B cell (primary cell): ENCODE measurements at regions not wholly inside any gene's neighbourhood (a gene's known extent, or its start where the extent isn't known, plus 50 kb on each side); places are given as distances from the start of the nearest gene placed in this dataset.

ENCODE experiments used
- ATAC-seq: fragments of 200-7000 bp; cut with Tn5 transposase; one replicate; pipeline ENCODE4 v1.10.0; 2021; ENCODE audit warnings: low read depth, mild to moderate bottlenecking, moderate number of reproducible peaks, moderate library complexity
- CTCF ChIA-PET: fragments of 350-600 bp; sonication (Branson Sonifier 250); formaldehyde crosslinking; loops from one replicate; lab custom pipeline; 2021; ENCODE audit warnings: antibody characterized with exemption, inconsistent platforms; lab: Charles Lee
- POLR2A ChIA-PET: fragments of 350-600 bp; sonication (Branson Sonifier 250); formaldehyde crosslinking; loops from one replicate; lab custom pipeline; 2021; ENCODE audit warnings: antibody characterized with exemption; lab: Charles Lee
- DNase-seq: peaks from one replicate; pipeline ENCODE4 v3.0.0; 2013
- H2AFZ ChIP-seq: 2 replicates; pipeline ENCODE4 v1.6.1; 2012; ENCODE audit warnings: mild to moderate bottlenecking, low read depth, low read length; ENCODE audit not compliant: insufficient read depth, poor library complexity, severe bottlenecking
- H3K27ac ChIP-seq, 2 donors: 1 replicate in 1 of 2; 2 replicates in 1 of 2; pipeline ENCODE4 v1.5.1; 2012 to 2013; ENCODE audit warnings: low read length in 2 of 2, mild to moderate bottlenecking in 2 of 2, moderate library complexity in 1 of 2
- H3K27me3 ChIP-seq, 4 experiments: fragments of 200-600 bp in 1 of 4; sonication (generic) in 1 of 4; replicated peaks in 1 of 4; 1 replicate in 2 of 4; 2 replicates in 2 of 4; pipeline versions ENCODE4 v1.6.1 to v1.7.0; 2013 to 2016; ENCODE audit warnings: low read length in 3 of 4, mild to moderate bottlenecking in 2 of 4, mixed read lengths in 1 of 4, moderate library complexity in 1 of 4; ENCODE audit not compliant: insufficient read depth in 4 of 4, control insufficient read depth in 3 of 4; ENCODE audit errors: control extremely low read depth in 1 of 4
- H3K36me3 ChIP-seq, 2 experiments: replicated peaks in 1 of 2; 1 replicate in 1 of 2; 2 replicates in 1 of 2; pipeline versions ENCODE4 v1.6.1 to v1.7.1; 2013; ENCODE audit warnings: low read length in 1 of 2; ENCODE audit not compliant: insufficient read depth in 2 of 2, control insufficient read depth in 1 of 2; ENCODE audit errors: control extremely low read depth in 1 of 2, extremely low read depth in 1 of 2
- H3K4me1 ChIP-seq, 2 donors: fragments of 200-600 bp in 1 of 2; sonication (generic) in 1 of 2; 1 replicate in 1 of 2; 2 replicates in 1 of 2; pipeline versions ENCODE4 v1.5.1 to v1.6.1; 2013 to 2017; ENCODE audit warnings: low read length in 2 of 2; ENCODE audit not compliant: control insufficient read depth in 2 of 2, insufficient read depth in 2 of 2
- H3K4me2 ChIP-seq: replicated peaks from 2 replicates; pipeline ENCODE3; 2012; ENCODE audit warnings: mild to moderate bottlenecking, low read depth, low read length; ENCODE audit not compliant: poor library complexity, severe bottlenecking
- H3K4me3 ChIP-seq, 5 experiments: fragments of 200-600 bp in 1 of 5; sonication (generic) in 1 of 5; 1 replicate in 3 of 5; 2 replicates in 2 of 5; pipeline versions ENCODE4 v1.5.1 to v1.7.0; 2011 to 2016; ENCODE audit warnings: low read length in 4 of 5, mild to moderate bottlenecking in 4 of 5, low read depth in 2 of 5, control low read depth in 1 of 5, moderate library complexity in 1 of 5; ENCODE audit not compliant: insufficient read depth in 1 of 5; ENCODE audit errors: control extremely low read depth in 1 of 5, extremely low read depth in 1 of 5
- H3K79me2 ChIP-seq: fragments of 200-600 bp; sonication (generic); one replicate; pipeline ENCODE4 v1.6.0; 2016; ENCODE audit warnings: low read length; ENCODE audit not compliant: control insufficient read depth, insufficient read depth
- H3K9ac ChIP-seq: fragments of 200-600 bp; sonication (generic); 2 replicates; pipeline ENCODE4 v1.6.1; 2017; ENCODE audit warnings: mild to moderate bottlenecking, low read length, moderate library complexity
- H3K9me3 ChIP-seq, 3 donors: one replicate each; pipeline versions ENCODE4 v1.6.1 to v1.7.1; 2013; ENCODE audit warnings: low read length in 2 of 3; ENCODE audit not compliant: control insufficient read depth in 2 of 3, insufficient read depth in 1 of 3; ENCODE audit errors: control extremely low read depth in 1 of 3
- H4K20me1 ChIP-seq: 2 replicates; pipeline ENCODE4 v1.6.0; 2012; ENCODE audit warnings: mild to moderate bottlenecking, low read length; ENCODE audit not compliant: insufficient read depth, control insufficient read depth, poor library complexity, severe bottlenecking
- H3K27ac Mint-ChIP-seq: one replicate; pipeline ENCODE4 v1.8.0; 2021; ENCODE audit warnings: mixed read lengths
- H3K27me3 Mint-ChIP-seq: one replicate; pipeline ENCODE4 v1.8.0; 2021; ENCODE audit warnings: mixed read lengths
- H3K4me1 Mint-ChIP-seq: one replicate; pipeline ENCODE4 v1.8.0; 2021; ENCODE audit warnings: mixed read lengths
- H3K4me3 Mint-ChIP-seq: one replicate; pipeline ENCODE4 v1.8.0; 2021; ENCODE audit warnings: mixed read lengths
- H3K9me3 Mint-ChIP-seq: one replicate; pipeline ENCODE4 v1.8.0; 2022; ENCODE audit warnings: mixed read lengths; ENCODE audit not compliant: insufficient read depth
- EZH2 ChIP-seq: IDR thresholded peaks from 2 replicates; pipeline ENCODE4 v1.6.1; 2012; ENCODE audit warnings: borderline replicate concordance, low read depth, mild to moderate bottlenecking, moderate library complexity, low read length; ENCODE audit not compliant: insufficient read depth, poor library complexity, severe bottlenecking
- WGBS: methylation state at CpG from one replicate; pipeline ENCODE4 v1.1.5; 2013; ENCODE audit warnings: missing lambda C conversion rate; ENCODE audit not compliant: insufficient coverage; 5-methylcytosine and 5-hydroxymethylcytosine counted together
- intact Hi-C: fragments of 100-400 bp; cut with micrococcal nuclease; formaldehyde crosslinking; loops from one replicate; pipeline ENCODE4 v1.10.0; 2022
- TF ChIP-seq, protein P1 (sequence below): fragments of 200-600 bp; IDR thresholded peaks from one replicate; pipeline ENCODE4 v1.8.0; 2022; ENCODE audit warnings: antibody characterized with exemption, mild to moderate bottlenecking

- H3K79me2 ChIP-seq: no peaks in the 10 kb centered on the region
- ChIA-PET POLR2A (no interaction called here), CTCF (no interaction called here)
- 73% methylated on average over 1 of the region's 2 CpGs for WGBS
- H3K9me3 ChIP-seq: no peaks in the 10 kb centered on the region
- no peaks in the 10 kb centered on the region for H3K36me3 ChIP-seq
- no peak overlapping the region for H3K27ac ChIP-seq
- no peaks in the 10 kb centered on the region for H4K20me1 ChIP-seq
- no peaks in the 10 kb centered on the region for H3K9me3 Mint-ChIP-seq
- H3K27me3 ChIP-seq: peaks cover 0 to 18% (median 4%) of the 10 kb centered on the region in 4 experiments
- TF ChIP-seq EZH2: no peak
- TF ChIP-seq, protein P1, sequence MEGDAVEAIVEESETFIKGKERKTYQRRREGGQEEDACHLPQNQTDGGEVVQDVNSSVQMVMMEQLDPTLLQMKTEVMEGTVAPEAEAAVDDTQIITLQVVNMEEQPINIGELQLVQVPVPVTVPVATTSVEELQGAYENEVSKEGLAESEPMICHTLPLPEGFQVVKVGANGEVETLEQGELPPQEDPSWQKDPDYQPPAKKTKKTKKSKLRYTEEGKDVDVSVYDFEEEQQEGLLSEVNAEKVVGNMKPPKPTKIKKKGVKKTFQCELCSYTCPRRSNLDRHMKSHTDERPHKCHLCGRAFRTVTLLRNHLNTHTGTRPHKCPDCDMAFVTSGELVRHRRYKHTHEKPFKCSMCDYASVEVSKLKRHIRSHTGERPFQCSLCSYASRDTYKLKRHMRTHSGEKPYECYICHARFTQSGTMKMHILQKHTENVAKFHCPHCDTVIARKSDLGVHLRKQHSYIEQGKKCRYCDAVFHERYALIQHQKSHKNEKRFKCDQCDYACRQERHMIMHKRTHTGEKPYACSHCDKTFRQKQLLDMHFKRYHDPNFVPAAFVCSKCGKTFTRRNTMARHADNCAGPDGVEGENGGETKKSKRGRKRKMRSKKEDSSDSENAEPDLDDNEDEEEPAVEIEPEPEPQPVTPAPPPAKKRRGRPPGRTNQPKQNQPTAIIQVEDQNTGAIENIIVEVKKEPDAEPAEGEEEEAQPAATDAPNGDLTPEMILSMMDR: no peak
- no peak overlapping the region for H3K4me3 ChIP-seq
- no peak overlapping the region for H3K4me2 ChIP-seq
- H3K4me1 Mint-ChIP-seq: peaks cover 10% of the 10 kb centered on the region
- intact Hi-C loops: no loop called here
- no peak overlapping the region for H3K27ac Mint-ChIP-seq
- H3K4me1 ChIP-seq: peaks cover 6 to 10% of the 10 kb centered on the region in 2 donors
- DNase-seq (no peak), ATAC-seq (no peak)
- H3K9ac ChIP-seq: no peak overlapping the region
- H3K27me3 Mint-ChIP-seq: peaks cover 31% of the 10 kb centered on the region
- no peak overlapping the region for H3K4me3 Mint-ChIP-seq
- no peak overlapping the region for H2AFZ ChIP-seq
Measured at GRCh38 chr15:69809421-69809820, 288.3 kb downstream of the TLE3 start.

DNA sequence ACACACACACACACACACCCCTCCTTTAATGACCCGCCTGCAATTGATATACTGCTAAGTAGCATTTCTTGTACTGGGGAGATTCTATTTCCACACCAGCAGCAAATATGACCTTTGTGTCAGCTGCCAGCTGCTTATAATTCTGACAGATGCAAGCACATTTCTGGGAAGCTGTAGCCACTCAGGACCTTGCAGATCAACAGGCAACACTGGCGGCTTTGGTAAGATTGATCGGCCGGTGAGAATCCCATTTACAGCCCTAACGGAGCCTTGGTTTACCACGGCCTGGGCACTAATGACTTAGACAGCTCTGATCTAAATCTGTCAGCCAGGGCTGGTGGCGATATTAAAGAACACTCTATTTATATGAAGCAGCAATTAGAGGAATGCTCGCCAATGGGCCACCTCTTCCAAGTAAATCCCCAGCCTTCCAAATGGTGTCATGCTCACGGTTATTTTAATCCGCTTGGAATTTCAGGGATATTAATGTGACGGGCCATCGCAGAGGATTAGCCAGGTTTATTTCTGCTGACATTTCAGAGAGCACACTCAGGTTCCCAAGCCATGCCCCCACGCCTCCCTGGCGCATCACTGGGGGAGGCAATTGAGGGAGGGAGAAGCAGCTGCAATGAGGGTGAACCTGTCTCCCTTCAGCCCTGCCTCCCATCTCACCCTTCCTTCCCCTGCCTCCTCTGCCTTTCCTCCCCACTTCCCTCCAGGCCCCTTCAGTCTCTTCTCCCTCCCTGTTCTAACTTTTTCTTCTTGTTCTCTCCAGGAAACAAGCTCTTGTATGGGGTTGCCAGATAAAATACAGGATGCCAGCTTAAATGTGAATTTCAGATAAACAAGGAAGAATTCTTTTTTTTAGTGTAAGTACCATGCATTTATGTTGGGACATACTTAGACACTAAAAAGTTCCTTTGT lies 287.0 kb downstream of the TLE3 start:
- DNase-seq (no peak), ATAC-seq (no peak)
- WGBS: 59% methylated on average over 11 of the region's 14 CpGs
- H3K4me2 ChIP-seq: no peak overlapping the region
- no peak overlapping the region for H3K4me3 Mint-ChIP-seq
- intact Hi-C loops: loop anchor here (10.0 kb wide), 1 partner anchor 86 kb away; no protein-coding TSS in a partner anchor
- H3K9me3 ChIP-seq: no peaks in the 10 kb centered on the region
- no peaks in the 10 kb centered on the region for H3K9me3 Mint-ChIP-seq
- POLR2A ChIA-PET: no interaction called here
- H3K36me3 ChIP-seq: no peaks in the 10 kb centered on the region
- H3K4me1 ChIP-seq: peaks cover 6 to 10% of the 10 kb centered on the region in 2 donors
- no peak overlapping the region for H3K9ac ChIP-seq
- no peaks in the 10 kb centered on the region for H4K20me1 ChIP-seq
- no peak overlapping the region for H3K27ac Mint-ChIP-seq
- no peak overlapping the region for H3K4me3 ChIP-seq
- no peak for TF ChIP-seq EZH2
- TF ChIP-seq, protein P1: no peak
- peaks cover 10% of the 10 kb centered on the region for H3K4me1 Mint-ChIP-seq
- H3K27me3 Mint-ChIP-seq: peaks cover 28% of the 10 kb centered on the region
- H2AFZ ChIP-seq: no peak overlapping the region
- H3K27me3 ChIP-seq: peaks cover 0 to 21% (median 4%) of the 10 kb centered on the region in 4 experiments
- H3K79me2 ChIP-seq: no peaks in the 10 kb centered on the region
- no peak overlapping the region for H3K27ac ChIP-seq
- CTCF ChIA-PET: no interaction called here
